ENCODE measurements at regions not wholly inside any gene's neighbourhood (a gene's known extent, or its start where the extent isn't known, plus 50 kb on each side); places are given as distances from the start of the nearest gene placed in this dataset.

DNA sequence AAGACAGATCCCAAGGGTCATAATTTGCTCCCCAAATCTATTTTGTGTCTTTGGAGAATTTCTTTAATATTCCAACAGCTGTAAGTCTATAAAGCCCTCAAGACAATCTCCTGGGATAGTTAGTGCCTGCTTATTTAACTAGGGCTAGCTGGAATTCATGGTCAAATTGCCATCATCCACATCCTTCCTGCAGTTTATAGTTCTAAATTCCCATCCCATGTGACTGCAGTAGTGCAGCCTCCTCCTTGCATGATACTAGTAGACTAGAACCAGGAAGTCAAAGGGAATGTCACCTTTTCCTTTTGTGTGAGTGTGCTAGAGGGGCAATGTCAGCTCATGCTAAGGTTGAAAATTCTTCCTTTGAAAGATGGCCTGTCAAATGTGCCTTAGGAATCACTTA lies 214.8 kb upstream of the PIK3R1 start:
- TF ChIP-seq TEAD1 (CRISPR knock-in tag; IDR thresholded peaks at IDR 0.05), result no peak
- TF ChIP-seq, protein P1, sequence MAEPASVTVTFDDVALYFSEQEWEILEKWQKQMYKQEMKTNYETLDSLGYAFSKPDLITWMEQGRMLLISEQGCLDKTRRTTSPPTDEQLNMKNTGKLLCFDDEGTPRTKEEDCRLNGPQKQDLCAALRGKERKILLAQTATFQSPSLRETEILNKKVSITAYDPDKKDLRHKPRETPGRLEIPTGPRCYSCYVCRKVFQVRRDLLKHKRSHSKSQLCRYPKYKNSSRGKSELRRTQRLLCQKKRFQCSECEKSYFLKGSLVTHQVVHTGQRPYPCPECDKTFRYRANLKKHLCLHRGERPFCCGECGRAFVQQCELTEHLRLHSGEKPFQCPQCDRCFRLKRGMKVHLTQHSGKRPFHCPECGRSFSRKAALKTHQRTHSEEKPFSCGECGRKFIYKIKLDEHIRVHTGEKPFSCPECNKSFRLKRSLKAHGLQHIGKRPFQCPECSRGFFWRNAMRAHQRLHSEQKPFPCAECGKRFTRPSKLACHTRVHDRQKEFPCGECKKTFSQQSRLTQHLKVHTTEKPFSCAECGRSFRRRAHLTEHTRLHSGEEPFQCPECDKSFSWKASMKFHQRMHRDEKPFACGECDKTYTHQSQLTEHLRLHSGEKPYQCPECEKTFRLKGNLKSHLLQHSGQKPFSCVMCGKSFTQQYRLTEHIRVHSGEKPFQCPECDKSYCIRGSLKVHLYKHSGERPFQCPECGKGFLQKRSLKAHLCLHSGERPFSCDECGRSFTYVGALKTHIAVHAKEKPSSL (CRISPR knock-in tag; conservative IDR thresholded peaks at IDR 0.05), result no peak
- TF ChIP-seq CTCF (IDR thresholded peaks at IDR 0.05), result no peak
- TF ChIP-seq ELF4 (CRISPR knock-in tag; IDR thresholded peaks at IDR 0.05; ENCODE audit: low read depth), result no peak
- TF ChIP-seq ZNF281 (CRISPR knock-in tag; IDR thresholded peaks at IDR 0.05), result no peak
- no peak for TF ChIP-seq HMGXB4 (CRISPR knock-in tag; IDR thresholded peaks at IDR 0.05)
- no peak for TF ChIP-seq NFYB (CRISPR knock-in tag; conservative IDR thresholded peaks at IDR 0.05; ENCODE audit: low read depth)

All from WTC11 (cell line).